Body of pancreas (tissue), 4 donors: ENCODE measurements at regions not wholly inside any gene's neighbourhood (a gene's known extent, or its start where the extent isn't known, plus 50 kb on each side); places are given as distances from the start of the nearest gene placed in this dataset.

Experiments
- CTCF ChIP-seq, 7 experiments: fragments of 450-650 bp in 4 of 7; fragments of 200-600 bp in 3 of 7; sonication (generic) in 3 of 7; IDR thresholded peaks; one replicate each; pipeline ENCODE4 v1.5.1; 2016 to 2019; ENCODE audit warnings: antibody characterized with exemption in 7 of 7
- POLR2A ChIP-seq, 3 donors: fragments of 450-650 bp; IDR thresholded peaks; one replicate each; pipeline ENCODE4 v1.6.1; 2016; ENCODE audit warnings: antibody characterized with exemption in 3 of 3, mild to moderate bottlenecking in 2 of 3

GRCh38 chr6:141202626-141203025 lies 930.1 kb upstream of the GJE1 start:
- TF ChIP-seq CTCF (IDR thresholded peaks at IDR 0.05) (no peak), POLR2A (IDR thresholded peaks at IDR 0.05) (no peak)
